NCI-H446 (cell line): ENCODE measurements at regions not wholly inside any gene's neighbourhood (a gene's known extent, or its start where the extent isn't known, plus 50 kb on each side); places are given as distances from the start of the nearest gene placed in this dataset.
A peak's percentile ranks its signal among the peaks of the same experiment; 100 is the strongest.

Source experiments
- DNase-seq, 2 experiments: peaks; one replicate each; lab custom pipeline; 2025; lab: John Stamatoyannopoulos, UW

GRCh38 chr10:111515264-111515663 lies 438.4 kb downstream of the ADRA2A start:
- DNase-seq: no peak

DNA sequence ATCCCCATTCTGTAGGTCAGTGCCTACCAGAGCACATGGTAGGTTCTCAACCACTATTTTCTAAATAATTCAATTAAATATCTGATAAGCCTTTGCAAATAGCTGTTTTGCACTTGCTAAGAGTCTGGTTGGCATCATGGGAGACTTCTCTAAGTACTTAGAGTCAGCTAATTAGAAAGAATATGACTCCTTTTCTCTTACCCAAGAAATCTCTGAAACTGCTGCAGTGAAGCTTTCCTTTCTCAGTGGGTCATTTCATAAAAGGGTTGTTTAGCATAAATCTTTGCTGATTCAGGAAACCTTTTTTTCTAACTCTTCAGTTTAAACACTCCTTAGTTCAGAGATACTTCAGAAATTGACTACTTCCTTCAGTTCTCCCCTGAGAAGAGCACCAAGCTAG lies 438.9 kb downstream of the ADRA2A start:
- no peak for DNase-seq

GRCh38 chr10:111516144-111516543 lies 439.3 kb downstream of the ADRA2A start:
- no peak for DNase-seq

DNA sequence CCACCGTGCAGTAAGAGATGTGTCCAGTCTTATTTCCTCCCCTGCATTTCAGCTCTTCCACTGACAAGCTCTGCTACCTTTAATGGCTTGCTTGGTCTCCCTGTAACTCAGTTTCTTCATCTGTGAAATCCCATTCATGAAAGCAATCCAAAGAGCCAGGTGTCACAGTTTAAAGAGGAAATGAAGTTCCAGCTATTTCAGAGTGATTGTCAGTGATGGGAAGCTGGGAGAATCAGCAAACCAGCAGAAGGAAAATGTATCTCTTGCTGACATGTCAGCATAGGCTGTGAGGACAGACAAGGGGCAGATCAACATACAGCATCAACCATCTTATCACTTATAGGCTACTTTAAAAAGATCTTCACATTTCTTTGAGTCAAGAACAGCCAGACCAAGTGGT lies 445.3 kb downstream of the ADRA2A start:
- DNase-seq: no peak

DNA sequence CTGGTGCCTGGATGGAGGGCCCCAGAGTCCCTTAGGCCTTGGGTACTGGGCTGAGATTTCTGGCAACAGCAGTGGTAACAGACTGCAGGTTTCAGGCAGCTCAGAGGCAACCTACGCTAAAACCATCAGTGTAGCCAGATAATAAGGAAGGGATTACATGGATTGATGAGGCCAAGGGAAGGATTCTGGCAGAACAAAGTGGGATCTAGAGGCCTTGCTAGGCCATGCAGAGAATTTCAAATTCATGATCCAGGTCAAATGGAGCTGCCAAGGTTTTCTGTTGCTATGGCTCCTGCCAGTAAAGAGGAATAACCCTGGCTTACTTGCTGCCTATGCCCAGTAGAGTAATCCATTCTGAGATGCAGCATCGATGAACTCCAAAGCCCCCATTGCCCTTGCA lies 445.7 kb downstream of the ADRA2A start:
- peak; percentile 22 to 76 for DNase-seq

- DNase-seq: peak in 1 of 2 experiments; percentile 43
Observed at GRCh38 chr10:111523016-111523415, 446.2 kb downstream of the ADRA2A start.

GRCh38 chr10:111524134-111524533 lies 447.3 kb downstream of the ADRA2A start:
- DNase-seq: no peak

GRCh38 chr10:111525696-111526095 lies 448.9 kb downstream of the ADRA2A start:
- DNase-seq: peak; percentile 27 to 68

DNA sequence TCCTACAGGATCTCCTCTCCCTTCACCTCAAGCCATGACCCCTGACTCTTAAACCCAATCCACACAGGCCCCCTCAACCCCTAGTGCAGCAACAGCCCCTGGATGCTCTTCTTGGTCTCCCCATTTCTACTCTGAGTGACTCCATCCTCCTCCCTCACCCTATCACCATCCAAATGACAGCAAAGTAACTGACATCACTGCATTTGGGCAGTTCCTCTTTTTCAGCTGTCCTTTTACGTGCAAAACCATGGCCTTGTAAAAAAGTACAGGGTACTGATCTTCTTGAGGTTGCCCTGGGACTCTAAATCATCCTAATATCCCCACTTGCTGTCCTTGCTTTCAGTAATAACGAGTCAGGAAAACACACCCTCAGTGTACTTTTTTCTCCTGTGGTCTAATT lies 454.9 kb downstream of the ADRA2A start:
- DNase-seq: no peak

DNA sequence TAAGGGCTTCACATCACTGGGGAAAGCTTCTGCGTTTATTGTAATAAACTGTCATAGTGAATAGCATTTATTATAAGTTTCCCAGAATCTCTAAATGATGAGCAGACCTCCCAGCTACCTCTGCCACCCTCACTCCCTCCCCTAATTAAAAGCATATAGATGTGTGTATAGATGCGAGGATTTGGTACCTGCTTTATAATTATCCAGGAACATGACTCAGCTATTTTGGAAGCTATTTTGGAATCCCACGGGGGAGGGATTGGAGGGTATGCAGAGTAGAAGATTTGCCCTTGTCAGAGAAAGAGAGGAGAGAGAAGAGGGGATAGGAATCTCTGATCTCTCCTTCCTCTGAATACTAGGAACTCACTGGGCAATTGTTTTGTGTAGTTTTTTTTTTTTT lies 455.3 kb downstream of the ADRA2A start:
- DNase-seq: no peak

GRCh38 chr10:111539246-111539645 lies 462.4 kb downstream of the ADRA2A start:
- no peak for DNase-seq

GRCh38 chr10:111543854-111544253 lies 467.0 kb downstream of the ADRA2A start:
- no peak for DNase-seq

GRCh38 chr10:111545861-111546605 lies 469.2 kb downstream of the ADRA2A start:
- peak in 1 of 2 experiments; percentile 7 for DNase-seq

DNA sequence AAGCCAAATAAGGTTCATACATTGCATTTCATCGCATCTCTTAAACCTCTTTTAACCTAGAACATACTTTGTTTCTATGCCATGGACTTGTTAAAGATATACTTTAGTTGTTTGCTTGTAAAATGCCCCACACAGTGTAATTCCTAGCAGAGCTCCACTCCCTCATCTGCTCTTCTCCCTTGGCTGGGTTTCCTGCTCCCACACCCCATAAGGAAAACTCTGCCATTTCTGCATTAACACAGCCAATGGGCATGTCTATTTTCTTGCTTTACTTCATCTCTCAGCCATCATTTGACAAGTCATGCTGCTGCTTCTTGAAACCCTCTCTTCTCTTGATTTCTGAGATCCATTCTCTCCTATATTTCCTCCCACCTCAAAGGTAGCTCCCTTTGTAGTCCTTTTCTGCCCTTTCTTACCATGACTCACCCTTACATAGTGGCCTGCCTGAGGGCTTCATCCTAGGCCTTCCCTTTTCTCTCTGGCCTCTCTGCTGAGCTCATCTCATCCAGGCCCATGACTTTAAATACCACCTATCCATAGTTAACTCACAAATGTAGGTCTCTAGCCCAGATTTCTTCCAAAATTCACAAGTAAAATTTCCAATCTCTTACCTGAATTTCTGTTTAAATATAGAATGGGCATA lies 471.4 kb downstream of the ADRA2A start:
- DNase-seq: no peak

DNA sequence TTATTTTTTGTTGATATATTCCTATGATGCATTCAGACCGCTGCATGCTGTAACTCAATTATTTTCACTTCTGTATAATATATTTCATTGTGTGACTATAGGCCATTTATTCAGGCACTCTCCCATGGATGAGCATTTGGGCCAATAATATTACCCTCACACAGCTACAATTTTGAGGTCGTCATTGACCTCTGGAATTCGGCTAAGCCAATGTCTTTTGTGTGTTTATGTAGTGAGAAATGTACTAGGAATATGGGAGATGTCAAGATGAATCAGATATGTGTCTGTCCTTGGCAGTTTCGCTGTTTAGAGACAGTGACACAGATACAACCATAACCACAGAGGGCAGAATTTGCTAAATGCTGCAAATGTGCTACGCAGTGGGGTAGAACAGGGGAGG lies 474.2 kb downstream of the ADRA2A start:
- DNase-seq: no peak

DNA sequence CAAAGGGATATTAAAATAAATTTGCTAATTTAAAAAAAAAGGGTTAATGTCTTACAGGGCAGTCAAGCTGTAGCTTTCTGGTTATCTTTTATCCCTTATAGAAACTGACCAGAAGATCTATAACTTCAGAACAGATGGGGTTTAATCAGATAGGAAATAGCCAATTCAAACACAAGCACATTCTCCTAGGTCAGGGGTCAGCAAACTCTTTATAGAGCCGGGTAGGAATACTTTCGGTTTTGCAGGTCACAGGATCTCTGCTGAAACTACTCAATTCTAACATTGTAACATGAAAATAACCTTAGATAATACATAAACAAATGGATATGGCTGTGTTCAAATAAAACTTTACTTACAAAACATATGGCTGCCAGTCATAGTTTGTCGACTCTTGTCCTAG lies 479.8 kb downstream of the ADRA2A start:
- DNase-seq: no peak

DNA sequence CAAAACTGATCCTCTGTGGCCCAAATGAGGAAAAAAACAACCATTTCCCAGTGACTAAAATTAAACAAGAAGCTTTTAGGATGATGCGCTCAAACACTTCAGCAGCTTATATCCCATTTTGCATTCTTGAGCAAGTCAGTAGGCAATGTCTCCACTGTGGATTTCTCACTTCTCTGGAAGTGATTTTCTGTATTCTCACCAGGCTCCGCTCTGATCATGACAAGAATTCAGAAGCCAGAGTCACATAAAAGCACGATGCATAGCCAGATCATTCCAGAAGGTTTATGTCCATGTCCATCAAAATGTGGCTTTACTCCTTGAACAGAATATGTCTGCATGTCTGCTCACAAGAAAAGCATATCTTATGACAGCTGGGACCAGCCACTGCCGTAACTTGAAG lies 481.4 kb downstream of the ADRA2A start:
- no peak for DNase-seq

DNA sequence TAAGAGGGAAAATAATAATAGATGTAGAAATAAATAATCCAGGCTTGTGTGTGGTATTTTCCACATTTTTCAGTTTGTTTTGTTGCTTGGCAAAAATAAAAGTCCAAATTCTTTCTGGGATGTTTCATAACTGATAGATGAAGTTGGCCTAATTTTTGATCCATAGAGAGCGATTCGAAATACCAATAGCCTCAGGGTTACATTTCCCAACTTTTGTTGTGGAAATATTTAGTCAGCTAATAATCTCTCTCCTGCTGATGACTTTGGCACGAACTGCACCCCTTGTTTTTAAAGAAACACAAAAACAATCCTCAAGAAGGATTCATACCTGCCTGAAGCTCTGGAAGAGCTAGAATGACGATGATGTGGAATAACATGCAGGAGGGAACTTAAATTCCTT lies 483.2 kb downstream of the ADRA2A start:
- DNase-seq: no peak

GRCh38 chr10:111561124-111561523 lies 484.3 kb downstream of the ADRA2A start:
- DNase-seq: no peak

- DNase-seq: no peak
Observed at GRCh38 chr10:111565542-111565941, 488.7 kb downstream of the ADRA2A start.

- peak; percentile 5 to 61 for DNase-seq
Observed at GRCh38 chr10:111578076-111578475, 501.2 kb downstream of the ADRA2A start.

DNA sequence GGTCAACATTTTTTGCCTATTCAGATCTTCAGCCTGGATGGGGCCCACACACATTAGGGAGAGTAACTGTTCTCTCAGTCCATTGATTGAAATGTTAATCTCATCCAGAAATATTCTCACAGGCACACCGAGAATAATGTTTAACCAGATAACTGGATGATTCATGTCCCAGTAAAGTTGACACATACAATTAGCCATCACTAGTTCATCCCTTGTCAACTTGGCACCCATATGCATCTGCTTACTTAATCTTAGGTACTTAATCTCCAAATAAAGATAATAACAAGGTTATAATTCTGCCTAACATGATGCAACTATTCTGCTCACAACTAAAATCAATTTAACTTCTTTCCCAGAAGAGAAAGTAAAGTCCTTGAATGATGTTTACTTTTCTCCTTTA lies 502.6 kb downstream of the ADRA2A start:
- DNase-seq: no peak

GRCh38 chr10:111590703-111591102 lies 513.9 kb downstream of the ADRA2A start:
- no peak for DNase-seq

DNA sequence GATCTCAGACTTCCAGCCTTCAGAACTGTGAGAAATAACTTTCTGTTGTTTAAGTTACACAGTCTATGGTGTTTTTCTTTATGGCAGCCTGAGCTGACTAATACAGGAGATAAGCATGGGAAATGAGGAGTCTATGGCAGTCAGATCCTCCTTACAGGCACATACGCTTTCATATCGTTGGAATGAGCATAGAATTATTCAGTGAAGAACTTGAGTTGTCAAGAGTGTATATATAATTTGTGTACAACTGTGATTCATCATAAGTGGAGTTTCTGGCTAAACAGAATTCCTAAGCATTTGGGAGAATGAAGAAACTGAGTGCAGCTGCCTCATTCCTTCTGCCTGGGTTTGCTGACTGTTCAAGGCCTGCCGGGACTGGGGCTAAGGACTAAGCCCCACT lies 516.7 kb downstream of the ADRA2A start:
- no peak for DNase-seq
